GM21717 (cell line): ENCODE measurements at regions not wholly inside any gene's neighbourhood (a gene's known extent, or its start where the extent isn't known, plus 50 kb on each side); places are given as distances from the start of the nearest gene placed in this dataset.

Experiments used
- ATAC-seq: cut with Tn5 transposase; IDR thresholded peaks from one replicate; pipeline ENCODE4 v1.9.1; 2021; ENCODE audit warnings: mild to moderate bottlenecking, moderate library complexity; ENCODE audit not compliant: unreplicated experiment

DNA sequence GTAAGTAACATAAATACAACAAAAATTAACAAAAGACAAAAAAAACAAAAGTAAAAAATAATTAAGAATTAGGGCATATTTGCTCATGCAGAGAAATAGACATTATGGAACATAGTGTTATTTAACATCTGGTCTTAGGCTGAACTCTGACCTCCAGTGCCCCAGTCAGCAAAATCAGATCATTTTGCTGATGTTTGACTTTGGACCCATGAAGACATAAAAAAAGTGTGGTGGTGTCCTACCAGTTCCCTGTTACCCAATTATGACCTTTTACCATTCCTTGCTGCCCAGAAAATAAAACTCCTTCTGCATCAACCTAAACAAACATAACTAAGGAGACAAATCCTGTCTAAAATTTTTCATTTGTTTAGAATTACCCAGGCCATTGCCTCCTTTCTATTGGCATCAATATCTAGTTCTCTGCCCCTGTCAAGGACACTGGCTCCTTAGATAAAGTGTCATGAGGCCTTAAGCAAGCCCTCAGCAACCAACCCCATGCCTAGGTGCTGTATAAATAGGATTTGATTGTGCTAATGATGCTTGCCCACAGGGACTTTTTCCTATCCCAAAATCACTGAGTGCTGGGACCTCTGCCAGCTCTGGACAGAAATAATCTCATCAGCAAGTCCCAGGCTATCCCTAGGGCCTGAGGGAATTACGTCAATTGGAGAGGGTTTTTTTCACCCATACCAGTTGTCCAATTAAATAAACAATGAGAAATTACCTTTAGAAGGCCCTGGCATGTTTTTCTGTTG lies 334.5 kb upstream of the UMPS start:
- ATAC-seq: no peak

DNA sequence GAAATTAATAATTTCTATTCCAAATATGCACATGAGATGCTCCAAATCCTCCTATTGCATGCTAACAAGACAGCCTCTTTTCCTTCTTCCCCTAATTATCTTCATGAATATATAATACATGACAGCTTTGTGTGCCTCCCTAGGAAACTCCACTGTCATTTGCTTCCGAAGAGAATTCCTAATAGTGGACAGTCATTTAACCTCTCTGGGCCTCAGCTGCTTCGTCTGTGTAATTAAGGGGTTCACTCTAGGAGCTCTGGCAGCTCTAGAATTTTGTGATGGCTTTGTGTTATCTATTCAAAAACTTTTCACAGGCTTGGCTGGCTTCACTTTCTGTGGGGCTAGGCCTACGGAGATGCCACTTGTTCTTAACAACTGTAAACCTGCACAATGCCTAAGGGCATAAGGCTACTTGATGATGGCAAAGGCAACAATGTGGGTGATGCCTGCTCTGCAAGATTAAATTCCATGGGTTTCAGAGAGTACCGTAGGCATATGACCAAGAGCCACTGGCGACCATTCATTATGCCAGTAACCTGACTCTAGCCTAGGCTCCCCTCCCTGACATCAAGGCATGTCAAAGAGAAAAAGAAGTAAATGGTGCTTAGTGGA lies 333.8 kb upstream of the UMPS start:
- ATAC-seq: no peak

DNA sequence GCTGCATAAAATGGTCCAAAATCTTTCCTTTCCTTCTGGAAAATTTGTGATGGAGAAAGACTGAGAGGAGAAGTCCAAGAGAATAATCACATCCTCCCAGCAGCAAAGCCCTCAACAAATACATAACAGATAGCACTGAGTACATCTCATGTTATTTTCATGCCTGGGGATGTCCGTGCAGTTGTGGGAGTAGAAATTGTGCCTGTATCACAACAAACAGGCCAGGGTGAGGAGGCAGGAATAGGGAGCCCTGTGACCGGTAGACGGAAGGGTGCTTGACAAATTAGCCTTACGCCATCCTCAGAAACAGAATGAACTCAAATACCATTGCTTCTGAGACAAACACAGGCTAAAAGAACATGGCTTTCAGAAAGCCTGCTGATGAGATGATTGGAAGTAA lies 333.2 kb upstream of the UMPS start:
- ATAC-seq: no peak

DNA sequence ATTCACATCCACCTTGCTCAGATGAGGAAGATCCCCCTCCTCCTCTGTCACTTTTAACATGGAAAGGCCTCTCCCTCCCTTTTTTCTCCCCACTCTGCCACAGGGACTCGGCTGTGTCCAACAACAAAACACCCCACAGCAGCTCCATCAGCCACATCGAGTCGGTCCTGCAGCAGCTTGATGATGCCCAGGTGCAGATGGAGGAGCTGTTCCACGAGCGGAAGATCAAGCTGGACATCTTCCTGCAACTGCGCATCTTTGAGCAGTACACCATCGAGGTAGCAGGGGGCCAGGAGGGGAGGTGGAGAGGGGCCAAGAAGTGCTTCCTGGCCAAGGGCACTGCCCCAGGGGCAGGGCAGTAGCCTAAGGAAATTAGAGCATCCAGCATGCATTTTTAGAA lies 331.7 kb upstream of the UMPS start:
- ATAC-seq: no peak

DNA sequence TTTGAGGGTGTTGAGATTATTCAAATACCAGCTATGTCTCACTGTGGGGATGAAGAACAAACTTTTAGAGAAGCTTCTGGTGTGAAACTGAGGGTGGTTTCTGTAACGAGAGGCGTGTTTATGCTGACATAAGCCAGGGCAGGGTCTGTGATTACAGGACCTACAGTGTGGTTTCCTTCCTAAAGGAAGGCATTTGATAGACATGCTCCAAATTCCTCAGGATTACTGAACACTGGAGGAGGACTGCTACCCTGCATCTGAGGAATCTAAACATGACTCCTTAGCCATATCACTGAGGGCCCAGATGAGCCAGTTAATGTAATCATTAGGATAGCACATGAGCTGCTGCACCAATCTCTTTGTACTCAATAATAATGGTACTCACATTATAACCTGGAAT lies 328.4 kb upstream of the UMPS start:
- no peak for ATAC-seq

DNA sequence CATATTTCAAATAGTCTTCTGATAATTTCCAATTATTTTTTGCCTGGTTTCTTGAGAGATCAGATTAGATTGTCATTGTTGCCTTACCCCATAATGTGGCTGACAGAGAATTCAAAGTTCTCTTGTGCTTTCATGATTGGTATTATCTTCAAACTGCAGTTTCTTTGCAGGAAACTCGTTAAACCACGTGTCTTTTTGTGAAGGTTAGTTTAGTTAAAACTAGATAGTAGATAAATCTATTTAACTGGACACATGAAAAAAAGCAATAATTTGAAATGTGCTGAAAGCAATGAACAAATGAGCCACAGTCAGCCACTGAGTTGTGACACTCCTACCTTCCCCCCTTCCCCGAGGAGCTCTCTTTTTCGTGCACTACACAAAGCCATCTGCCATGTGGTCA lies 327.5 kb upstream of the UMPS start:
- ATAC-seq: no peak

DNA sequence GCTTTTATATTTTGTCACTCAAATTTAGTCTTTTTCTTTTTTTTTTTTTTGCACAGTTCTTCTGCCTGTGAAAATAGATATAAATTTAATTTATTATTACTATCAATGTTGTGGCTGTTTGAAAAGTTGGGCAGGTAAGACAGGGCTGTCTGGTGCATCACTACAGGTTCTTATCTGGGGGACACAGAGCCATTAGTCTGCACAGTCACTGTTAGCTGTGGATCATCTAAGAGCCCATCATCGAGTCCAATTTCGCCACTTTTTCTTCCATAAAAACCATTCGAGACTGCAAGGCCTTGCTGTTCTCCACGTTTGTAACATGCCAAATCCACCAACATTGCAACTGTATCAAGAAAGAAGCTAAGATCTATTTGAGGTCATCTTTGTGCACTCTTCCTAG lies 325.6 kb upstream of the UMPS start:
- no peak for ATAC-seq

DNA sequence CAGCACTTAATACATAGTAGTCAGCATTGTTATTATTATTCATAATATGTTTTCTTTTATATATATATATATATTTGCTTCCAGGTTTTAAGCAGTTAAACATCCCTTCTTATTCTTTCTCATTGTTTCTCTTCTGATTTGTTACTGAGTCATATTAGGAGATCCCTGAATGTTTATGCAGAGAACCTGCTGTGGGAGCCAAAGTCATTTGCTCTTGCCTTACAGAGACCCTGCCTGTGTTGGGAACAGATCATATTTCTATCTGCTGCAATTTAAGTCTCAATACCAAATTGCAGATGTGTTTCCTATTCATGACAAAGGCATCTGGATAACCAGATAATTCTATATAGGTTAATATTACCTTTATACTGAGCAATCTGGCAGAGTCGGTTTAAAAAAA lies 323.0 kb upstream of the UMPS start:
- no peak for ATAC-seq

DNA sequence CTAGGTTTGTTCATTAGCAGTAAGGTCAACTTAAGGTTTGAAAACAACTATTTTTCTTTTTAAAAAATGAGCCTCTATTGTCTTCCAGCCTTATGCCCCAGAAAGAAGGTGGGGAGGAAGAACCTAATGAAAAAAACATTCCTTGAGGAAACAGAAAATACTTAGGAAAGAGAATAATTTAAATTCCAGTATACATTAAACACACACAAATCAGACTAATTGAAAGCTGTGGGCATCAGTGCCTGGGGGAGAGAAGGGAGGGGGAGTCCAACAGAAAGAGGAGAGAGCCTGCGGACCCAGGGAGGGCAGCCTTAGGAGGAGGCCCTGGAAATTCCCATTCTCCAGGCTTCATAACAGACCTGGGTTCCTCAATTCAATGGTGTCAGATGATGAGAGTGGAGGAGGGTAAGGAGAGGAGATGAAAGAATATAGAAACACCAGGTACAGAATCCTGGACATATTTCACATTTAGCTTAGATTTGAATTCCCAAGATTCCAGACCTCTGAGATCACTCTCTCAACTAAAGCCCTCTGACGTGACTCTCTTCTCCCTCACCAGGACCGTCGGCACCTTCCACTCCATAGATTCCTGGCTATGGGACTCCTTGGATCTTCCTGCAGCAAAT lies 320.5 kb upstream of the UMPS start:
- ATAC-seq: no peak

DNA sequence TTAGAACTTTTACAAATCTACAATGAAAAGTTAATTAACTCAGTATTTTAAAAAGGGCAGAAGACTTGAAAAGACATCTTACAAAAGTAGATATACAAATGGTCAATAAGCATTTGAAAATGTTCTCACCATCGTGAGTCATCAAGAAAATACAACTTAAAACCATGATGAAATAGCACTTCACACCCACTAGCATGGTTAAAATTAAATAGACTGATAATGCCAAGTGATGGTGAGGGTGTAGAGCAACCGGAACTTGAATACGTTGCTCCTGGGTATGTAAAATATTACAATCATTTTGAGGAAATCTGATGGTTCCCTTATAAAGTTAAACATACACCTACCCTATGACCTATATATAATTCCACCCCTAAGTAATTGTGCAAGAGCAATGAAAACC lies 319.8 kb upstream of the UMPS start:
- no peak for ATAC-seq

DNA sequence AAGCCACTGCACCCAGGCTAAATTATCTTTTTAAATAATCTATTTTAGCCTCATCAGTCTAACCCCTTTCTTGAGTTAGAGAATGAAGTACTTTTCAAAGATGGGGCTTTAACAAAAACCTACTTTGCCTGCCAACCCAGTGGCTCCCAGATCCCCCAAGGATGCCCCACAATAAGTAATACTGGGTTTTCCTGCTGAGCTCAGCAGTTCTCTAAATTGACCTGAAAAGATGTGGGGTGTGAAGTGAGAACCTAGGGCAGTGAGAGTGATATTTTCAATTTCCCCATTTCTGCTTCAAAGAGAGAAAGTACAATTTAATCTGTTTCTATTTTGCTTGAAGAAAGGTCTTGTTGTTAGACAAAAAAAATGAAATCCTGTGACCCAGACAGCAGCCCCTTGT lies 318.5 kb upstream of the UMPS start:
- no peak for ATAC-seq

DNA sequence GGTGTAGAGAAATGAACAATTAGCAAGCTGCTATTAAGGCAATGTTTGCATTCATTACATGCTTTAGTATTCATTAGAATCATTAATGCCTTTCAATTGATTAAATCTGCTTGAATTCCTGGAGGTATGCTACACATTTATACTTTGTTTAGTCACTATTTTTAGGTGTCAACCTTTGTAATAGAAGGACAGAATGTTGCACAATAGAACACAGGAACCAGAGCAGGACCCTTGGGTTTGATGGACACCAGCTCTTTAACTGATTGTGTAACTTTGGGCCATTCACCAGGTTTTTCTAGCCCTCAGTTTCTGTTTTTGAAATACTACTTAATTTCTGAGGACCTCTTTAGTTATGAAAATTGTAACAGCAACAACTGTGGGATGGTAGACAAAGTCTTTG lies 317.6 kb upstream of the UMPS start:
- ATAC-seq: no peak

DNA sequence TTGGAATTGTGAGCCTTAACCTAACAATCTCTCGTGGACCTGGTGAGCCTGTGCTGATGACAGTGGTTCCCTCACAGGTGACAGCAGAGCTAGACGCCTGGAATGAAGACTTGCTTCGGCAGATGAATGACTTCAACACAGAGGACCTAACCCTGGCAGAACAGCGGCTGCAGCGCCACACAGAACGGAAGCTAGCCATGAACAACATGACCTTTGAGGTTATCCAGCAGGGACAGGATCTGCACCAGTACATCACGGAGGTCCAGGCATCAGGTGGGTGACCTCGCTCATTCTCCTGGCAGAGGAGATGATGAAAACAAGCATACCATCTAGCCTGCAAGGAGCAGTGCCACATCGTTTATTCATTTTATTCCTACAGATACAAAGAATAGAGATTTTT lies 316.9 kb upstream of the UMPS start:
- ATAC-seq: no peak

DNA sequence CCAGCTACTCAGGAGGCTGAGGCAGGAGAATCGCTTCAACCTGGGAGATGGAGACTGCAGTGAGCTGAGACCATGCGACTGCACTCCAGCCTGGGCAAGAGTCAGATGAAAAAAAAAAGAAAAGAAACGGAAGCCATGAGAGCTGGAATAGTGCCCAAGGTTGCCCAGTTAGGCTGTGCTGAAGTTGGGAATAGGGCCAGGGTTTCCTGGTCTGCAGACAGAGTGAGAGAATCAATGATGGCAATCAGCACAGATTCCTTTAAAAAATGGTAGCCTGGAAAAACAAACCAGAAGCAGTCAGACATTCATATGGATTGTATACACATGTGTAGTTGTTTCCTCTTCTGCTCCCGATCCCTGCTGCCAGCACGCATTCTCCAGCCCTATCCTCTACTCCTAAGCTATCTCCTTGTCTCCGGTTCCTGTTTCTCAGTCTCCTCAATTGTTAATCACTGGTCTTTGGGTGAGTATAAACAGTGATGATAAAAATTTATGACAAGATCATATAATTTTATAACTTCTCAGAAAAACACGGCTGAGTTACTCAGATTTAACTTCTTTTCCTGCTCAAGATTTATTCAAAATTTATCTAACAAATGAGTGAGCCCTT lies 316.2 kb upstream of the UMPS start:
- ATAC-seq: no peak

DNA sequence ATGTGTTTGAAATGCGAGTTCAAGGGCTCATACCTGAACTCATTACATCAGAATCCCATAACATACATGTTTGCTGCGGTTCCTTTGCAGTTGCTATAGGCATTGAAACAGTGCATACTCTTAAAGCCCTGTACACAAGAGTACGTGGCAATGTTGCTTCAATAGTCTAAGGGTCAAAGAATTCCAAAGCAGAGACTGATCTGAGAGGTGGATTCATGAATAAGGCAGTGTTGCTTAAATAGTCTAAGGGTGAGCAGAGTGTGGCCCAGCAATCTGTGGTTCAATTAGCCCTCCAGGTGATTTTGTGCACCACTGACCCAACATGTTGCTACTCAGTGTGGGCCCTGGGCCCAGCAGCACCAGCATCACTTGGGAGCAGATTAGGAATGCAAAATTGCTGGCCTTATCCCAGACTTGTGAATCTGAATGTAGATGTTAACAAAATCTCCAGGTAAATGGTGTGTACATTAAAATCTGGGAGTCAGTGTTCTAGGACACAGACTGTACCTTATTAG lies 314.7 kb upstream of the UMPS start:
- ATAC-seq: no peak

DNA sequence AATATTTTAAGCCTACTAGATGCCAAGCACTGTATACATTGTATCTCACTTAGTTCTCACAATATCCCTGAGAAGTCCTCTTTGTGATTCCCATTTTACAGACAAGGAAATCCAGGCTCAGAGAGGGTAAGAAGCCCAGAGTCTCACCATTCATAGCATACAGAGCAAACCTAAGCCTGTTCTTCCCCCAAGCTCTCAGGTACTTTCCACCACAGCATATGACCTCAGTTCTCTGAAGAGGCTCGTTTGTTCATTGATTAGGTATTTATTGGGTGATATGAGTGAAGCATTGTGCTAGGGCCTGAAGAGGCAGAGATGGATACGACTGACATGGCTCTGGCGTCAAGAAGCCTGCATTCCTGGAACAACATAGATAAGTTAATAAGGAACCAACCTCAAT lies 310.9 kb upstream of the UMPS start:
- no peak for ATAC-seq

DNA sequence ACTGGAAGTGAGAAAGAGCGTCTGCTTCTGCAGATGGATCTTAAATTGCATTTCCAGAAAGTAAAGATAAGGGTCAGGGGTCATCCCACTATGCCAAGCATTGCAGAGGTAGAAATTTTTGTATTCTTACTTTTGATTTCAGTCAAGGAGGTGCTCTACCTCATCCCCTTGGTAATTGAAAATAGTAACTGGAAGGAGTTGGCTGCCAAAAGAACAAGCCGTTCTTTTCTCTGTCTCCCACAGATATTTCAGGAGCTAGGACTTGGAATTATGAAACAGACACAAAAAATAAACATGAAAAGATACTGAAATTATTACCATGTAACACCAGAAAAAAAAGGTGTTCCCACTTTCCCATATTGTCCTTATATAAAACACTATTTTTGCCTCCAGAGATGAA lies 309.9 kb upstream of the UMPS start:
- ATAC-seq: no peak

DNA sequence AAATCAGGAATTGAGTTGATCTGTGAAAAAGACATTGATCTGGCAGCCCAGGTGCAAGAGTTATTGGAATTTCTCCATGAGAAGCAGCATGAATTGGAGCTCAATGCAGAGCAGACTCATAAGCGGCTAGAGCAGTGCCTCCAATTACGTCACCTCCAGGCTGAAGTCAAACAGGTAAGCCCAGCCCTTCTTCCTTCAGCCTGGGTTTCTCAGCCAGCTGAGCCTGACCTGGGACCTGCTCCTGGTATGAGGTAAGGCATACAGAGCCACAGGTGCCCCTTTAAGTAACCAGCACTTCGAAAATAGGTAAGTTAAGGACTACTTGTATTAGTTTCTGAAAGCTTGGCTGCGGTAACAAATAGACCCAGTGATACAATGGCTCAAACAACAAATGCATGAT lies 307.4 kb upstream of the UMPS start:
- no peak for ATAC-seq

DNA sequence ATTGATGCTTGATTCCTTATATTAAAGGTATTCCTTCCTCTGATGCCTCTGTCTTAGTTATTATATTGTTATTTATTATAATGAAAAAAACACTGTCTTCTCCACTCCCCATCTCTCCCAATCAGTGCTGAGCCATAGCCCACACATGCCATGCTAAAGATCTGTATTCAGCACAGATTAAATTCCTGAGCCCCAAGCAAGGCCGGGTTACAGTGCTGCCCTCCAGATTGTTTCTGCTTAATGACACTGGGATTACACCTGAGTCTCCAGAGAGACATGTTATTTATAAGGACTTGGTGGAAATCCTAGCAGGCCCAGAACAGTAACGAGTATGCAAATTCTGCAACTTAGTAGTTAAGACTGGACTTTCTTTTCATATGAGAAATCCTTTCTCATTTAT lies 305.9 kb upstream of the UMPS start:
- ATAC-seq: no peak

DNA sequence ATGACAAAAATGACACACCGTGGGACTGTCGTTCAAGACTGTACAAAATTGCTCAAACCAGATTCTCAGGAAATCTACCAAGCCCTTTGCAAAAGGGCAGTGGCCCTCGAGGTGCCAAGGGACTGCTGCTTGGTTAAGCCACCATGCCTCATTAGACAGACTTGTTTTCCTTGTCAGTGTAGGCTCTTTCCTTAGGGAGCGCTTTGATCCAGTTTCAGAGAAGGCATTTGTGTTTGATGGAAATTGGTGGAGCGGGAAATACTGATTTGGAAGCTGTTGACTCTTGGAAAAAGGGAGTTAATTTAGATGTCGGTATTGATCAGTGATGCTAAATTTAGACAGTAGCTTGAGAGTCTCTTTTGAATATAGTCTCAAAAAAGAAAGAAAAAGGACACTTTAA lies 304.3 kb upstream of the UMPS start:
- ATAC-seq: no peak

DNA sequence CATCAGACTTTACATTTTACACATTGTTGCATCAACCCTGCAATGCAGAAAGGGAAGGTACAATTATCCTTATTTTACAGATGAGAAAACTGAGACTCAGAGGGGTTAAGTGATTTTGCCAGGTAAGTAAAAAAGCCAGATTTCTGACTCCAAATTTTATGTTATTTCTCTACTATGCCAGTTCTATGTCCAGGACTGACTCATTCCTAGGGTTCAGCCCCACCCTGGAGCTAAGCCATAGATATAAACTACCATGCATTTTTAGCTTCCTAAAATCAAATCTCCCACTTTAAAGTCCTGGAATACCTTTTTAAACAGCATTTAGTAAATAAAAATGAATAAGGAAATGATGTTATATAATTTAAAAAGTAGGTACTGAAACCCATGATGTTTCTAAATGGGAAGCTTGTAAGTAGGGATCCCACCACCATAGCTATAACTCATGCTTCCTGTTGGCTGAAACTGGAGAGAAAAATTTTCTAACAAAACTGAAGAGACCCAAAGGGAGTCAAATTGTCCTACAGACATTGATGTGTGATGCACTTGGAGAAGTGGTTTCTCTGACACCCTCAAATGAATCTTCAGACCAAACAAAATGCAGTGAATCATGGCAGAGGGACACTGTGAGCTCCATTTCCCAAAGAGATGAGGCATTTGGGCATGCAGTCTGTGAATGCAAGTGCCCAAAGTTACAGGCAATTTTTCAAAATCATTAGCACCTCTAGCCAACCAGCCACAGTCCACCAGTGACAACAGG lies 301.7 kb upstream of the UMPS start:
- no peak for ATAC-seq
